GM19468 (cell line): ENCODE measurements at regions not wholly inside any gene's neighbourhood (a gene's known extent, or its start where the extent isn't known, plus 50 kb on each side); places are given as distances from the start of the nearest gene placed in this dataset.
"Not testable (repeated sequence)": the region's sequence is repeated elsewhere in the genome, so short reads cannot be mapped to it uniquely, and the experiment has no call there.

Experiments
- ATAC-seq: cut with Tn5 transposase; IDR thresholded peaks from one replicate; pipeline ENCODE4 v1.9.1; 2021; ENCODE audit warnings: mild to moderate bottlenecking, moderate library complexity, moderate number of reproducible peaks; ENCODE audit not compliant: unreplicated experiment; ENCODE audit errors: extremely low read depth

GRCh38 chr12:67484791-67485480 lies 163.6 kb upstream of the DYRK2 start:
- ATAC-seq, result no peak

- no peak for ATAC-seq
Measured at GRCh38 chr12:67486671-67487070, 161.9 kb upstream of the DYRK2 start.

- ATAC-seq, result not testable (repeated sequence)
Measured at GRCh38 chr12:67488349-67488748, 160.2 kb upstream of the DYRK2 start.

- no peak for ATAC-seq
Measured at GRCh38 chr12:67489007-67489406, 159.5 kb upstream of the DYRK2 start.

- ATAC-seq, result no peak
Measured at GRCh38 chr12:67496581-67496980, 152.0 kb upstream of the DYRK2 start.

- ATAC-seq, result no peak
Measured at GRCh38 chr12:67498991-67499390, 149.6 kb upstream of the DYRK2 start.

GRCh38 chr12:67501362-67501761 lies 147.2 kb upstream of the DYRK2 start:
- no peak for ATAC-seq

GRCh38 chr12:67504026-67504425 lies 144.5 kb upstream of the DYRK2 start:
- ATAC-seq, result no peak

- no peak for ATAC-seq
Measured at GRCh38 chr12:67506739-67507138, 141.8 kb upstream of the DYRK2 start.

- ATAC-seq, result no peak
Measured at GRCh38 chr12:67508830-67509229, 139.7 kb upstream of the DYRK2 start.

- no peak for ATAC-seq
Measured at GRCh38 chr12:67509666-67510386, 138.7 kb upstream of the DYRK2 start.

- no peak for ATAC-seq
Measured at GRCh38 chr12:67512061-67512460, 136.5 kb upstream of the DYRK2 start.

- ATAC-seq, result no peak
Measured at GRCh38 chr12:67514502-67514901, 134.0 kb upstream of the DYRK2 start.

- peak; percentile 57 for ATAC-seq
Measured at GRCh38 chr12:67515679-67516340, 132.7 kb upstream of the DYRK2 start.

- no peak for ATAC-seq
Measured at GRCh38 chr12:67517181-67517887, 131.2 kb upstream of the DYRK2 start.

GRCh38 chr12:67519484-67520433 lies 128.8 kb upstream of the DYRK2 start:
- ATAC-seq, result no peak

- no peak for ATAC-seq
Measured at GRCh38 chr12:67520606-67521005, 127.9 kb upstream of the DYRK2 start.

GRCh38 chr12:67522222-67522621 lies 126.3 kb upstream of the DYRK2 start:
- no peak for ATAC-seq

GRCh38 chr12:67523538-67523937 lies 125.0 kb upstream of the DYRK2 start:
- ATAC-seq, result no peak
